PC-3 (cell line): ENCODE measurements at regions not wholly inside any gene's neighbourhood (a gene's known extent, or its start where the extent isn't known, plus 50 kb on each side); places are given as distances from the start of the nearest gene placed in this dataset.

Experiments used
- CTCF ChIP-seq: fragments of 300-600 bp; sonication (generic); conservative IDR thresholded peaks from 2 replicates; pipeline ENCODE4 v1.5.1; 2017; ENCODE audit warnings: antibody characterized with exemption, low read depth, mild to moderate bottlenecking, low read length
- EZH2 ChIP-seq: fragments of 300-600 bp; sonication (generic); IDR thresholded peaks from one replicate; pipeline ENCODE4 v1.6.1; 2017; ENCODE audit warnings: antibody characterized with exemption, mild to moderate bottlenecking, low read length; ENCODE audit not compliant: unreplicated experiment
- EZH2phosphoT487 ChIP-seq: fragments of 300-600 bp; sonication (generic); IDR thresholded peaks from 2 replicates; pipeline ENCODE4 v1.6.1; 2018; ENCODE audit warnings: mild to moderate bottlenecking, antibody characterized with exemption, low read length, borderline replicate concordance

- TF ChIP-seq EZH2phosphoT487, result no peak
- no peak for TF ChIP-seq EZH2
- peak; percentile 80 for TF ChIP-seq CTCF
Observed at GRCh38 chrX:36908801-36909675, 99.1 kb upstream of the FAM47C start.
